WTC11 (cell line): ENCODE measurements at regions not wholly inside any gene's neighbourhood (a gene's known extent, or its start where the extent isn't known, plus 50 kb on each side); places are given as distances from the start of the nearest gene placed in this dataset.

Experiments
- ATAC-seq: fragments of 200-7000 bp; cut with Tn5 transposase; 2 replicates; pipeline ENCODE4 v1.10.0; 2021; ENCODE audit warnings: mild to moderate bottlenecking, moderate library complexity
- CTCF ChIA-PET: fragments of 300-600 bp; sonication (Branson Sonifier 250); formaldehyde crosslinking; loops from one replicate; lab custom pipeline; 2021; ENCODE audit warnings: antibody characterized with exemption; lab: Charles Lee
- POLR2A ChIA-PET: fragments of 350-600 bp; sonication (Branson Sonifier 250); formaldehyde crosslinking; loops from one replicate; lab custom pipeline; 2021; ENCODE audit warnings: antibody characterized with exemption; lab: Charles Lee
- DNase-seq: peaks from one replicate; pipeline ENCODE4 v3.0.0; 2021; ENCODE audit warnings: low spot score
- H3K27ac Mint-ChIP-seq: 2 replicates; pipeline ENCODE4 v1.8.0; 2021; ENCODE audit warnings: mixed read lengths
- H3K27me3 Mint-ChIP-seq: 2 replicates; pipeline ENCODE4 v1.8.0; 2021; ENCODE audit warnings: low read depth, mild to moderate bottlenecking, moderate library complexity, mixed read lengths
- H3K36me3 Mint-ChIP-seq: 2 replicates; pipeline ENCODE4 v1.8.0; 2021; ENCODE audit warnings: mixed read lengths
- H3K4me1 Mint-ChIP-seq: 2 replicates; pipeline ENCODE4 v1.8.0; 2022; ENCODE audit warnings: mixed read lengths
- H3K4me3 Mint-ChIP-seq: 2 replicates; pipeline ENCODE4 v1.8.0; 2021; ENCODE audit warnings: mild to moderate bottlenecking, moderate library complexity, mixed read lengths
- H3K9me3 Mint-ChIP-seq: 2 replicates; pipeline ENCODE4 v1.8.0; 2021; ENCODE audit warnings: mixed read lengths
- ATF3 ChIP-seq: sonication (generic); formaldehyde crosslinking; conservative IDR thresholded peaks from 2 replicates; pipeline ENCODE4 v1.8.1; 2022; ENCODE audit warnings: mild to moderate bottlenecking, missing genetic modification reagents
- CBFB ChIP-seq: sonication (generic); formaldehyde crosslinking; IDR thresholded peaks from 2 replicates; pipeline ENCODE4 v1.8.1; 2022; ENCODE audit warnings: mild to moderate bottlenecking, low read depth, missing genetic modification reagents
- CREM ChIP-seq: sonication (generic); formaldehyde crosslinking; IDR thresholded peaks from 2 replicates; pipeline ENCODE4 v1.8.1; 2022; ENCODE audit warnings: mild to moderate bottlenecking, missing genetic modification reagents, moderate library complexity
- CTCF ChIP-seq: fragments of 200-600 bp; IDR thresholded peaks from 2 replicates; pipeline ENCODE4 v1.8.0; 2022; ENCODE audit warnings: antibody characterized with exemption
- E2F1 ChIP-seq: sonication (generic); formaldehyde crosslinking; IDR thresholded peaks from 2 replicates; pipeline ENCODE4 v1.8.0; 2022; ENCODE audit warnings: mild to moderate bottlenecking, missing genetic modification reagents
- E2F5 ChIP-seq: sonication (generic); formaldehyde crosslinking; IDR thresholded peaks from 2 replicates; pipeline ENCODE4 v1.8.1; 2022; ENCODE audit warnings: mild to moderate bottlenecking, moderate library complexity, missing genetic modification reagents
- HMGXB4 ChIP-seq: sonication (generic); formaldehyde crosslinking; IDR thresholded peaks from 2 replicates; pipeline ENCODE4 v1.8.1; 2023; ENCODE audit warnings: mild to moderate bottlenecking, moderate library complexity, missing genetic modification reagents
- IRF2 ChIP-seq: sonication (generic); formaldehyde crosslinking; IDR thresholded peaks from 2 replicates; pipeline ENCODE4 v1.8.0; 2022; ENCODE audit warnings: low read depth, missing genetic modification reagents, borderline replicate concordance
- MYBL2 ChIP-seq: sonication (generic); formaldehyde crosslinking; IDR thresholded peaks from 2 replicates; pipeline ENCODE4 v1.8.1; 2023; ENCODE audit warnings: mild to moderate bottlenecking, moderate library complexity, missing genetic modification reagents
- NFYB ChIP-seq: sonication (generic); formaldehyde crosslinking; conservative IDR thresholded peaks from 2 replicates; pipeline ENCODE4 v1.8.0; 2022; ENCODE audit warnings: low read depth, missing genetic modification reagents
- NR2C2 ChIP-seq: sonication (generic); formaldehyde crosslinking; IDR thresholded peaks from 2 replicates; pipeline ENCODE4 v1.8.0; 2022; ENCODE audit warnings: mild to moderate bottlenecking, missing genetic modification reagents
- NR3C1 ChIP-seq: sonication (generic); formaldehyde crosslinking; conservative IDR thresholded peaks from 2 replicates; pipeline ENCODE4 v1.8.1; 2023; ENCODE audit warnings: low read depth, mild to moderate bottlenecking, missing genetic modification reagents
- OVOL2 ChIP-seq: fragments of 250-450 bp; sonication (Bioruptor Pico); IDR thresholded peaks from 2 replicates; pipeline ENCODE4 v1.9.0; 2021; ENCODE audit warnings: mild to moderate bottlenecking, borderline replicate concordance
- SMAD3 ChIP-seq: sonication (generic); formaldehyde crosslinking; IDR thresholded peaks from 2 replicates; pipeline ENCODE4 v1.8.0; 2022; ENCODE audit warnings: missing genetic modification reagents, mild to moderate bottlenecking, borderline replicate concordance
- SP1 ChIP-seq: sonication (generic); formaldehyde crosslinking; conservative IDR thresholded peaks from 2 replicates; pipeline ENCODE4 v1.8.1; 2022; ENCODE audit warnings: missing genetic modification reagents
- TEAD1 ChIP-seq: sonication (generic); formaldehyde crosslinking; IDR thresholded peaks from 2 replicates; pipeline ENCODE4 v1.8.0; 2022; ENCODE audit warnings: mild to moderate bottlenecking, missing genetic modification reagents
- ZBTB21 ChIP-seq: sonication (generic); formaldehyde crosslinking; IDR thresholded peaks from 2 replicates; pipeline ENCODE4 v1.8.1; 2023; ENCODE audit warnings: mild to moderate bottlenecking, missing genetic modification reagents, borderline replicate concordance
- ZBTB43 ChIP-seq: sonication (generic); formaldehyde crosslinking; IDR thresholded peaks from 2 replicates; pipeline ENCODE4 v1.8.1; 2023; ENCODE audit warnings: mild to moderate bottlenecking, missing genetic modification reagents
- ZNF232 ChIP-seq: sonication (generic); formaldehyde crosslinking; IDR thresholded peaks from 2 replicates; pipeline ENCODE4 v1.8.0; 2022; ENCODE audit warnings: mild to moderate bottlenecking, missing genetic modification reagents
- ZNF532 ChIP-seq: fragments of 250-450 bp; sonication (Bioruptor Pico); IDR thresholded peaks from 2 replicates; pipeline ENCODE4 v1.9.0; 2021; ENCODE audit warnings: mild to moderate bottlenecking, borderline replicate concordance

GRCh38 chr14:61217516-61217915 lies 63.6 kb downstream of the TMEM30B start:
- Mint-ChIP-seq H3K36me3 (no peaks in the 10 kb centered on the region), H3K27ac (no peak overlapping the region), H3K4me3 (no peak overlapping the region), H3K27me3 (no peaks in the 10 kb centered on the region), H3K4me1 (peaks cover 52% of the 10 kb centered on the region), H3K9me3 (no peaks in the 10 kb centered on the region)
- ATAC-seq (no peak), DNase-seq (no peak)
- ChIA-PET POLR2A (no interaction called here), CTCF (interaction anchor here (0.6 kb wide), 1 partner anchor 37 kb away, joined by 3 read pairs; no protein-coding TSS in a partner anchor)
- TF ChIP-seq HMGXB4, result no peak
- no peak for TF ChIP-seq OVOL2 (CRISPR knock-in tag)
- no peak for TF ChIP-seq SP1 (CRISPR knock-in tag)
- TF ChIP-seq IRF2 (CRISPR knock-in tag), result no peak
- TF ChIP-seq ZBTB21, result no peak
- TF ChIP-seq CTCF, result no peak
- no peak for TF ChIP-seq NFYB (CRISPR knock-in tag)
- TF ChIP-seq MYBL2 (CRISPR knock-in tag), result no peak
- TF ChIP-seq ZNF232 (CRISPR knock-in tag), result no peak
- TF ChIP-seq ATF3 (CRISPR knock-in tag), result no peak
- TF ChIP-seq TEAD1, result no peak
- TF ChIP-seq ZNF532 (CRISPR knock-in tag), result no peak
- no peak for TF ChIP-seq E2F5
- no peak for TF ChIP-seq SMAD3 (CRISPR knock-in tag)
- TF ChIP-seq E2F1 (CRISPR knock-in tag), result no peak
- no peak for TF ChIP-seq NR2C2
- TF ChIP-seq CREM (CRISPR knock-in tag), result no peak
- no peak for TF ChIP-seq ZBTB43 (CRISPR knock-in tag)
- no peak for TF ChIP-seq NR3C1 (CRISPR knock-in tag)
- TF ChIP-seq CBFB, result no peak
